ENCODE measurements at regions not wholly inside any gene's neighbourhood (a gene's known extent, or its start where the extent isn't known, plus 50 kb on each side); places are given as distances from the start of the nearest gene placed in this dataset.

GRCh38 chr2:196513796-196514526, 125.6 kb upstream of the CCDC150 start:
- H3K4me1 Mint-ChIP-seq (ENCODE audit: insufficient read depth, unreplicated experiment) = peaks cover 7% of the 10 kb centered on the region
- H3K36me3 Mint-ChIP-seq (ENCODE audit: insufficient read depth, unreplicated experiment) = no peaks in the 10 kb centered on the region
- H3K27me3 Mint-ChIP-seq (ENCODE audit: insufficient read depth, unreplicated experiment) = no peaks in the 10 kb centered on the region
- BruUV-seq (replicated peaks) = no TSS peak
- no peak overlapping the region for H3K4me3 Mint-ChIP-seq (ENCODE audit: unreplicated experiment)
- intact Hi-C loops (cut with micrococcal nuclease) = no loop called here
- no peak overlapping the region for H3K27ac Mint-ChIP-seq (ENCODE audit: low read depth, unreplicated experiment)
- TF ChIP-seq, protein P1, sequence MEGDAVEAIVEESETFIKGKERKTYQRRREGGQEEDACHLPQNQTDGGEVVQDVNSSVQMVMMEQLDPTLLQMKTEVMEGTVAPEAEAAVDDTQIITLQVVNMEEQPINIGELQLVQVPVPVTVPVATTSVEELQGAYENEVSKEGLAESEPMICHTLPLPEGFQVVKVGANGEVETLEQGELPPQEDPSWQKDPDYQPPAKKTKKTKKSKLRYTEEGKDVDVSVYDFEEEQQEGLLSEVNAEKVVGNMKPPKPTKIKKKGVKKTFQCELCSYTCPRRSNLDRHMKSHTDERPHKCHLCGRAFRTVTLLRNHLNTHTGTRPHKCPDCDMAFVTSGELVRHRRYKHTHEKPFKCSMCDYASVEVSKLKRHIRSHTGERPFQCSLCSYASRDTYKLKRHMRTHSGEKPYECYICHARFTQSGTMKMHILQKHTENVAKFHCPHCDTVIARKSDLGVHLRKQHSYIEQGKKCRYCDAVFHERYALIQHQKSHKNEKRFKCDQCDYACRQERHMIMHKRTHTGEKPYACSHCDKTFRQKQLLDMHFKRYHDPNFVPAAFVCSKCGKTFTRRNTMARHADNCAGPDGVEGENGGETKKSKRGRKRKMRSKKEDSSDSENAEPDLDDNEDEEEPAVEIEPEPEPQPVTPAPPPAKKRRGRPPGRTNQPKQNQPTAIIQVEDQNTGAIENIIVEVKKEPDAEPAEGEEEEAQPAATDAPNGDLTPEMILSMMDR (IDR thresholded peaks at IDR 0.05; ENCODE audit: unreplicated experiment) = no peak
- no peaks in the 10 kb centered on the region for H3K9me3 Mint-ChIP-seq (ENCODE audit: unreplicated experiment)
- POLR2A ChIA-PET = no interaction called here
- DNase-seq (ENCODE audit: unreplicated experiment) = no peak
- CTCF ChIA-PET = no interaction called here

DNA sequence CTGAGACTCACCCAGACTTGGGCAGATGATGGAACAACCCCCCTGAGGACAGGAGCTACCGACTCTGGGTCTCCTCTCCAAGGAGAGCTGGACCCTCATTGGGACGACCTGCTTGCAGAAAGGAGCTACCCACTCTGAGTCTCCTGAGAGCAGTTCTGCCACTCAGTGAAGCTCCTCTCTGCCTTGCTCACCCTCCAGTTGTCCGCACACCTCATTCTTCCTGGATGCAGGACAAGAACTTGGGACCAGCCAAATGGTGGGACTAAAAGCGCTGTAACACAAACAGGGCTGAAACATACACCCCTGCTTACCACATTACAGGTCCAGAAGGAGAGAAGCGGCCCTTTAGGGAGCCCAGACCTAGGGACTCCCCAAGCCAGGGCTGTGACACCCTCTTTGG, 124.9 kb upstream of the CCDC150 start:
- no TSS peak for BruUV-seq (replicated peaks)
- DNase-seq (ENCODE audit: unreplicated experiment) = no peak
- ChIA-PET POLR2A (no interaction called here), CTCF (no interaction called here)
- Mint-ChIP-seq H3K27me3 (ENCODE audit: insufficient read depth, unreplicated experiment) (no peaks in the 10 kb centered on the region), H3K4me1 (ENCODE audit: insufficient read depth, unreplicated experiment) (peaks cover 7% of the 10 kb centered on the region), H3K27ac (ENCODE audit: low read depth, unreplicated experiment) (no peak overlapping the region), H3K4me3 (ENCODE audit: unreplicated experiment) (no peak overlapping the region), H3K9me3 (ENCODE audit: unreplicated experiment) (no peaks in the 10 kb centered on the region), H3K36me3 (ENCODE audit: insufficient read depth, unreplicated experiment) (no peaks in the 10 kb centered on the region)
- TF ChIP-seq, protein P1 (IDR thresholded peaks at IDR 0.05; ENCODE audit: unreplicated experiment) = no peak
- intact Hi-C loops (cut with micrococcal nuclease) = no loop called here

- H3K27me3 Mint-ChIP-seq (ENCODE audit: insufficient read depth, unreplicated experiment) = no peaks in the 10 kb centered on the region
- no peaks in the 10 kb centered on the region for H3K36me3 Mint-ChIP-seq (ENCODE audit: insufficient read depth, unreplicated experiment)
- H3K4me1 Mint-ChIP-seq (ENCODE audit: insufficient read depth, unreplicated experiment) = peaks cover 7% of the 10 kb centered on the region
- no peaks in the 10 kb centered on the region for H3K9me3 Mint-ChIP-seq (ENCODE audit: unreplicated experiment)
- TF ChIP-seq, protein P1 (IDR thresholded peaks at IDR 0.05; ENCODE audit: unreplicated experiment) = no peak
- ChIA-PET POLR2A (no interaction called here), CTCF (interaction anchor here (0.5 kb wide), 1 partner anchor 177 kb away, joined by 3 read pairs; no protein-coding TSS in a partner anchor)
- BruUV-seq (replicated peaks) = no TSS peak
- no peak overlapping the region for H3K4me3 Mint-ChIP-seq (ENCODE audit: unreplicated experiment)
- intact Hi-C loops (cut with micrococcal nuclease) = no loop called here
- DNase-seq (ENCODE audit: unreplicated experiment) = no peak
- H3K27ac Mint-ChIP-seq (ENCODE audit: low read depth, unreplicated experiment) = no peak overlapping the region
Measured at GRCh38 chr2:196515051-196515450, 124.5 kb upstream of the CCDC150 start.

DNA sequence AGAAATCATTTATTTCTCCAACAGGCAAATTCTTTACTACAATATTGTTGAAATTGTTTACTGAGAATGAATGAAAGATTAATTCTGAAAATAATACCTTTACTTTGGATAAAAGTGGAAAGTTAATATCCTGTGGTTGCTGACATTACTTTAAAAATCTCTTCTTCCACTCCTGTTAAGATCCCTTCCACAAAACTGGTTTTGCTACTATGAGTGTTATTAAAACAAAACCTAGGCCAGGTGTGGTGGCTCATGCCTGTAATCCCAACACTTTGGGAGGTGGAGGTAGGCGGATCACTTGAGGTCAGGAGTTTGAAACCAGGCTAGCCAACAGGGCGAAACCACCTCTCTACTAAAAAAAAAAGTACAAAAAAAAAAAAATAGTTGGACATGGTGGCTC, 123.9 kb upstream of the CCDC150 start:
- POLR2A ChIA-PET = no interaction called here
- no peak for DNase-seq (ENCODE audit: unreplicated experiment)
- intact Hi-C loops (cut with micrococcal nuclease) = no loop called here
- H3K9me3 Mint-ChIP-seq (ENCODE audit: unreplicated experiment) = no peaks in the 10 kb centered on the region
- no TSS peak for BruUV-seq (replicated peaks)
- no peaks in the 10 kb centered on the region for H3K36me3 Mint-ChIP-seq (ENCODE audit: insufficient read depth, unreplicated experiment)
- H3K27me3 Mint-ChIP-seq (ENCODE audit: insufficient read depth, unreplicated experiment) = no peaks in the 10 kb centered on the region
- no peak overlapping the region for H3K4me3 Mint-ChIP-seq (ENCODE audit: unreplicated experiment)
- H3K4me1 Mint-ChIP-seq (ENCODE audit: insufficient read depth, unreplicated experiment) = peaks cover 7% of the 10 kb centered on the region
- no peak overlapping the region for H3K27ac Mint-ChIP-seq (ENCODE audit: low read depth, unreplicated experiment)
- TF ChIP-seq, protein P1 (IDR thresholded peaks at IDR 0.05; ENCODE audit: unreplicated experiment) = no peak
- CTCF ChIA-PET = interaction anchor here (0.5 to 0.6 kb wide), 2 partner anchors 170 to 178 kb away, joined by 3 read pairs; no protein-coding TSS in a partner anchor
